CD4-positive, alpha-beta T cell treated with Interleukin-4 for 1 hour (primary cell): ENCODE measurements at regions not wholly inside any gene's neighbourhood (a gene's known extent, or its start where the extent isn't known, plus 50 kb on each side); places are given as distances from the start of the nearest gene placed in this dataset.
A peak's percentile ranks its signal among the peaks of the same experiment; 100 is the strongest.

Experiments
- DNase-seq, 2 donors: peaks; one replicate each; pipeline ENCODE4 v3.0.0-alpha.2; 2020 to 2022

GRCh38 chr13:99436686-99437416 lies 64.4 kb upstream of the TM9SF2 start:
- peak; percentile 93 to 94 for DNase-seq

DNA sequence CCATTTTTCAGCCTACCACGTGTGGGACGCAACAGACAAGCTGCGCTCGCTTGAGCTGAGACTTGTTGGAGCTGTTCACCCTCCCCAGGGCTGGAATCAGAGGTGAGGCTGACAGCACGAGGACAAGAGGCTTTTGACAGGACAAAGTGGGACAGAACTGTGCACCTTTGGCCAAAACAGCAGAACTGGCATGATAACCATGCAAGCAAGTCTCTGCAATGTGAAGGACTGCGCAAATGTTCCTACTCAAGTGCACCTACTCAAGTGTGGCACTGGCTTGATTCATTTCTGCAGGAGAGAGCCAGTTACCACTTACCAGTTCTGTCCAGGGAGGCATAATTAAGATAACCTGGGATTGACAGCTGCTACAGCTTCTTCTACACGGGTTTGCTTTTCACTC lies 62.2 kb upstream of the TM9SF2 start:
- no peak for DNase-seq

- DNase-seq, result no peak
Measured at GRCh38 chr13:99439850-99440604, 61.2 kb upstream of the TM9SF2 start.

GRCh38 chr13:99442273-99442895 lies 58.9 kb upstream of the TM9SF2 start:
- DNase-seq, result peak; percentile 69 to 82

GRCh38 chr13:99446242-99446641 lies 55.0 kb upstream of the TM9SF2 start:
- no peak for DNase-seq

- no peak for DNase-seq
Measured at GRCh38 chr13:99448546-99448945, 52.7 kb upstream of the TM9SF2 start.

- no peak for DNase-seq
Measured at GRCh38 chr13:99450416-99450815, 50.9 kb upstream of the TM9SF2 start.
